HG03565 (cell line): ENCODE measurements at regions not wholly inside any gene's neighbourhood (a gene's known extent, or its start where the extent isn't known, plus 50 kb on each side); places are given as distances from the start of the nearest gene placed in this dataset.
"Not testable (repeated sequence)": the region's sequence is repeated elsewhere in the genome, so short reads cannot be mapped to it uniquely, and the experiment has no call there.

ENCODE experiments used
- ATAC-seq: cut with Tn5 transposase; IDR thresholded peaks from one replicate; pipeline ENCODE4 v1.9.1; 2021; ENCODE audit warnings: mild to moderate bottlenecking, moderate library complexity; ENCODE audit not compliant: unreplicated experiment

DNA sequence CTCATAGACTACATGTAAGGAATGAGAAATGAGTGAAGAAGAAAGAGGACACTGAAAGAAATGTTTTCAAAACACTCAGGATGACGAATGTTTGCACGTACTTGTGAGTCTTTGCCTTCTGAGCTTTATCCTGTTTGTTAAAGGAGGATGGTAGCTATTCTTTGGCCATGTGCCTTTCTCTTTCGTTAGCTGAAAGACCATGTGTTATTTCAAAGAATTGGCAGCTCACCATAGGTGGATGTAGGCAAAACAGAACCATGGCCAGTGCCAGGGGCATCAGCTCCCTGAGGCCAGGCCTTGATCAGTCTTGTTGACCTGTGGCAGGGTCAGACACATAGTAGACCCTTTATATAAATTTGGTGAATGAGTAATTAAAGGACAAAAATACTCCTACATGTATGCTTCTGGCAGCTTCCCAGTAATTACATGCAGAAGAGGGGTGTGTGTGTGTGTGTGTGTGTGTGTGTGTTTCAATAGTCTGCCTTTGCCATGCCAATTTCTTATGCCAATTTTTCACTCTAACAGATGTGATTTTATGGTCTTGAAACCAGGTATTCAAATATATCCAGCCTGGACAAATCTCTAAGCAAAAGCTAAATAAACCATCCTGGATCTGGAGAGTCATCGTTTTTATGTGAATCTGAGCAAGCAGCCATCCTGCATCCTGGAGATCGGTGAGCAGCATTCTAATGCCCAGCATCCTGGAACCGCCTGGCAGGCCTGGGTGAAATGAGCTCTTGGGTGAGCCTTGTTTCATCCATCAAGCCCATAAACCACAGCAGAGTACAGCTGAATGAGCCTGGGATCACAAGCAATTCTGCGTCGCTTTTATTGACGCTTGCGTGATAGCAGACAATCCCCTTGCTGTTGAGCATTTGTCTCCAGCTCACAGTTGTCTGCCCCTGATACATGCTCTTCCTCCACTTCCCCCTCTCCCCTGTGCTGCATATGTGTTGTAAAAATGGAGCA is 475.4 kb downstream of the MED10 start:
- no peak for ATAC-seq

GRCh38 chr5:5900350-5900749 is 477.9 kb downstream of the ICE1 start:
- ATAC-seq, result no peak

DNA sequence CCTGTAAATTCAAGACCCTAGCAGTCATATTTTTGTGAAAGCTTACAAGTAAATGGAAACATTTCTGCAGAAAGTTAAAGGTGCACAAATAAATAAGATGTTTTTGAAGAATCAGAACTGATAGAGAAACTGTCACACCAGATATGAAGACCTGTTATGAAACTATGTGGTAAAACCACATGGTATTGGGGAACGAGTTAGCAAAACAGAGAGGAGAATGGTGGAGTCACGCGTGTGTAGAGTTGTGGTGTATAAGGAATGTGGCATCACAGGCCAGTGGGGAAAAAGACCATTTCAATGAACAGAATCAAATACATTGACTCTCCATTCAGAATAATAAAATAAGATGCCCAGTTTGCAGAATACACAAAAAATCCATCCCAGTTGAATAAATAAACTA is 477.2 kb downstream of the ICE1 start:
- no peak for ATAC-seq

- ATAC-seq, result no peak
Measured at GRCh38 chr5:5888284-5888683, 465.8 kb downstream of the ICE1 start.

DNA sequence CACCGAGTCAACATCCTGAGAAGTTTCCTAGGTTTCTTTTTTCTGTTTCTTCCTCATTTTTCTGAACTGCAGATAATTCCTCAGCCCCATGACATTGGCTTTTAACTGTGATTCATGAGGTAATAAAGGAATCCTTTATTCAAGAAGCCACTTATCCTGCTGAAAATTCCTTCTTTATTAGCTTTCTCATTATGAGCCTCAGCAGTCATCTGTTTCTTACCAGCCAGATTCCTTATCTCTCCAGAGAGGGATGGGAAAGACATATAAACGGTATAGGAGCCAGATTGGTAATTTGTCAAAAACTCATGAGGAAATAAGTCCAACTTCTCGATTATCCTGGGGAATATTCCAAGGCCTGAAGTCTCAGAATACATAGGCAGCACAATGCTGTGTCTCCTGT is 465.4 kb downstream of the ICE1 start:
- no peak for ATAC-seq

- ATAC-seq, result peak; percentile 68
Measured at GRCh38 chr5:5886812-5887486, 464.5 kb downstream of the ICE1 start.

DNA sequence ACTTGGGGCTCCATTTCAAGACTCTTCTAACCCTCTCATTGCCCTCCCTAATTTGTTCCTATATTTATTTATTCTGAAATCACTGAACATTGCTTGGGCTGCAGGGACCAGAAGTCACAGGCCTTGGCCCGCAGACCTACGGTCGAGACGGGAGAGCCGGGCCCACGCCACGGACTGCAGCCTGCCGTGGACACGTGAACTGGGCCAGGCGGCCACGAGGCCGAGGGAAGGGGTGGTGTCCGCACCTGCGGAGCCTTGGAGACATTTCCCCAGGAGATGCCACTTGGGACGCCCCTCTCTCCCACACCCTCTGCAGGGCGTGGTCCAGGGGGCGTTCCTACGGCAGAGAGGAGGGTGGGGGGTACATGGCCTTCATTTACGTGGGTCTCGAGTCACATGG is 463.9 kb downstream of the ICE1 start:
- ATAC-seq, result no peak

DNA sequence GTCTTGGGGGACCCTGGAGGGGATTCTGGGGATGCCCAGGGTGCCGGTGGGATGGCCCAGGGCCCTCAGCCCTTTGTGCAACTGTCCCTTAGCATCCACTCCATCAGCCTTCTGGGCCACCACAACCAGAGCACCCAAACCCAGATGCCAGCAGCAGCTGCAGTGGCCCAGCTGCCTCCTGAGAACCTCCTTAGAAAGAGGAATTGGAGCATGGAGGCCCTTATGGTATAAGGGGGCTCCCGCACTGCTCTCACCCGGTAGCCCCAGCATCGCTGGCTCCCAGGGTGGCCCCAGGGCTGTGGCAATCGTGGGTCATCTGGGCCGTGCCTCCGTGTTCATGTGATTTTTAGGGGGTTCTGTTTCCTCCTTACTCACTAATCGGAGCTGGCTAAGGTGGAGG is 463.3 kb downstream of the ICE1 start:
- ATAC-seq, result no peak

- no peak for ATAC-seq
Measured at GRCh38 chr5:5884593-5884992, 462.1 kb downstream of the ICE1 start.

DNA sequence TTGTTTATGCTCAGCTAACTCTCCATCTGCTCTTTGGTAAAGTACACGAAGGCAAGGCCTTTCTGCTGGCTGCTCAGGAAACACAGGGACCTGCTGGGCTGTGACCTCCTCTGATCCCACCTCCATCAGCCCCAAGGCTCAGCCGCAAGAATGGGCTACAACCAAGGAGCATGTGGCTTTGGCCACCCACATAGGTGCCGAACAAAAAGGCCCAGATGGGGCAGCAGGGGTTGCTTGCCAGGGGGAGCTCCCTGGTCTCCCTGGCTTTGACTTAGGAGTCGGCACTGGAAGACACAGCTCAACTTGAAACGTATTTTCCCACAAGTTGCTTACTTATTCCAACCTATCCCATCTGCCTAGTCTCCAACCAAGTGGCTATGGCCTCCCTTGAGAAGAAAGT is 461.1 kb downstream of the ICE1 start:
- ATAC-seq, result no peak

- no peak for ATAC-seq
Measured at GRCh38 chr5:5883146-5883545, 460.7 kb downstream of the ICE1 start.

DNA sequence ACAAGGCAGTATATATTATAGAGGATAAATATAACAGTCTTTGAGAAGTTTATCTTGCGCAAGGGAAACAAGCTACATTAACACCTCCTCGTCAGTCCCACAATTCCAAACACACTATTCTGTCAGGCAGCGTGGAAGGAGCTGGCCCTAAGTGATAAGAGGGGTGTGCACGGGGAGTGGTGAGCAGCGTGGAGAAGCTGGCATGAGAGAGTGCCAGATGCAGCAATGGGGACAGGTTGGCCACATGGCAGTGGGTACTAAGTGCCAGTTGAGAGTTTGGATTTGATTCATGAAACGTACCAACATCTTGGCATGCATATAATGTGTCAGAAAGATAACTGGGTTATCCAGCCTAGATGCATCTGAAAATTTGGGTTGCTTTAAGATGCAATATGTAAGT is 460.2 kb downstream of the ICE1 start:
- ATAC-seq, result no peak

DNA sequence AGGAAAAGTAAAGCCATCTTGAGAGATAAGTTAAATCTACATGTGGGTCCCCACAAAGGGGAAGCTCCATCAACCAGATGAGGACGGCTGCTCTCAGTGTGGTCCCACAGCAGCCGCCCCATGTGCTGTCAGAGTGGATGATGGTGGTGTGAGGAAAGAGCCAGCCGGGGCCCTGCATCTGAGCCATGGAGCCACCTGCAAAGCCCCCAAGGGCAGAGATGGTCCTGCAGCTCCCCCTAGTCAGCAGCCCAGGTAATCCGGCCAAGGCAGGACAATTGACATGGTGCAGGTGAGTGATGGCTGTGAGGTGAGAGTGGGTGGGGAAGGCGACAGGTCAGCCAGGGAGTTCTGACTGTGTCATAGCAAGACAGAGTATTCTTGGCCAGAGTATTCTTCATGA is 458.8 kb downstream of the ICE1 start:
- peak; percentile 41 for ATAC-seq

GRCh38 chr5:5880077-5880763 is 457.7 kb downstream of the ICE1 start:
- ATAC-seq, result no peak

DNA sequence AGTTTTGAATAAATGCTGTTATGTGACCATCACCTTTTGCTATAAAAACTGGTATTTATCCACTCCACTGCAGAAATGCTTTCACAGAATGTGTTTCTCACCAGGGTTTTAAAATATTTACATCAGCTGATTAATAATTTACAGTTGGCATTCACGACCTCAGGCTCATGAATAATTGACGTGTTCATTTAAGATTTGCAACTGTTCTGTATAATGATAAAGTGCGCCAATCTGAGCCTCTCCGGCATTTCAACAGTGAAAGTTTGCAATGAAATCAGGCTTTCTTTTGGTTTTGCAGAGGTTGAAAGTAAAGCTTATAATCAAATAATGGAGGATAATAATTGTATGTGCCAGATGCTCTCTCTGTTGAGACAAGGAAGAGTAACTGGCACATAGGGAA is 434.9 kb downstream of the ICE1 start:
- no peak for ATAC-seq

DNA sequence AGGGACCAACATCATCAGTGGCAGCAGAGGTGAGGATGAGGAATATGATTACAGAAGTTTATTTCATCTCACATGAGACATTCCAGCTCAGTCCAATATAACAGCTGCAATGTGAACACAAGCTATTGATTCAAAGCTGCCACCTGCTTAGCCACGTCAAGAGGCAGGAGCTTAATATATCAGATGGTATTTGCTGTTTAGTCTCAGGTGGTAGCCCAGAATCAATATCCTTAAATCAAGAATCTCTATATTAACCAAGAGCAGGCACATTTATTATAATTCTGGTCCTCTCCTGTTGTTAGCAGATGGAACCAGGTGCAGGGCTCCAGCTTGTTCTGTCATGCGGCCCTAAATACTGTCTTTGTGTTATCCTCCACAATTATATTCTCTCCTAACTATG is 431.6 kb downstream of the ICE1 start:
- ATAC-seq, result no peak

GRCh38 chr5:5838493-5838892 is 416.0 kb downstream of the ICE1 start:
- ATAC-seq, result no peak

GRCh38 chr5:5831622-5832021 is 409.1 kb downstream of the ICE1 start:
- not testable (repeated sequence) for ATAC-seq

DNA sequence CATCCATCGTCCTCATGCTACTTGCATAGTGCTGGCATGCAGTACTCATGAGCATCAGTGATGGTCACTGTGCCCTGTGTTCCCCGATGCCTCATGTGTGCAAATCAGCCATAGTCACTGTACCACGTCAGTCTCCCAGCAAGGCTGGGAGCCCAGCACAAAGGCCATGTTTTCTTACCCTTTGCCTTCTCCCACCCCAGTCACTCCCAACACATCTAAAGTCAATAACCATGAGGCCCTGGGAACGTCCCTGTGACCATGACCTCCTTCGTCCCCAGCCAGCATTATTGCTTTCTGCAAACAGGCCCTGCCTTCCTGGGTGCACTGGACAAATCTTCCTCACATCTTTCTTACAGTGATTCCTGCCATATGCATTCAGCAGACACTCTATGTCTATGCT is 406.1 kb downstream of the ICE1 start:
- no peak for ATAC-seq

GRCh38 chr5:5826911-5827310 is 404.4 kb downstream of the ICE1 start:
- no peak for ATAC-seq

DNA sequence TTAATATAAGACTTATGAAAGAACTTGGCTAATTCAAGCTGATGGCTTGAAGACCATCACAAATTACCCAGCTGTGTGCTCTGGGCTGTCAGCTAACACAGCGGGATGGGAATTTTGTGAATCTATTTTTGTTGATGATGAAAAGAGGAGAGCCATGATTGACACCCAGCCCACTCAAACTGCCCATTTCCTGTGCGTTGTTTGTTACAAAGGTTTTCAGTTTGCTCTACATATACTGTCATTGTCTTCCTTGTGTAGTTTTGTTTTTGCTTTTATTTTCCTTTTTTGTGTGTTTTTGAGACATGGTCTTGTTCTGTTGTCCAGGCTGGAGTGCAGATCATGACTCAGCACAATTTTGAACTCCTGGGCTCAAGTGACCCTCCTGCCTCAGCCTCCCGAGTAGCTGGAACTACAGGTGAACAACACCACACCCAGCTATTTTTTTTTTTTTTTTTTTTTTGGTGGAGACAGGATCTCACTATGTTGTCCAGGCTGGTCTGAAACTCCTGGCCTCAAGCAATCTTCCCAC is 400.3 kb downstream of the ICE1 start:
- no peak for ATAC-seq
